RKO (cell line): ENCODE measurements at regions not wholly inside any gene's neighbourhood (a gene's known extent, or its start where the extent isn't known, plus 50 kb on each side); places are given as distances from the start of the nearest gene placed in this dataset.

Source experiments
- DNase-seq: peaks from one replicate; pipeline ENCODE4 v3.0.0-alpha.2; 2016; ENCODE audit warnings: low spot score

DNA sequence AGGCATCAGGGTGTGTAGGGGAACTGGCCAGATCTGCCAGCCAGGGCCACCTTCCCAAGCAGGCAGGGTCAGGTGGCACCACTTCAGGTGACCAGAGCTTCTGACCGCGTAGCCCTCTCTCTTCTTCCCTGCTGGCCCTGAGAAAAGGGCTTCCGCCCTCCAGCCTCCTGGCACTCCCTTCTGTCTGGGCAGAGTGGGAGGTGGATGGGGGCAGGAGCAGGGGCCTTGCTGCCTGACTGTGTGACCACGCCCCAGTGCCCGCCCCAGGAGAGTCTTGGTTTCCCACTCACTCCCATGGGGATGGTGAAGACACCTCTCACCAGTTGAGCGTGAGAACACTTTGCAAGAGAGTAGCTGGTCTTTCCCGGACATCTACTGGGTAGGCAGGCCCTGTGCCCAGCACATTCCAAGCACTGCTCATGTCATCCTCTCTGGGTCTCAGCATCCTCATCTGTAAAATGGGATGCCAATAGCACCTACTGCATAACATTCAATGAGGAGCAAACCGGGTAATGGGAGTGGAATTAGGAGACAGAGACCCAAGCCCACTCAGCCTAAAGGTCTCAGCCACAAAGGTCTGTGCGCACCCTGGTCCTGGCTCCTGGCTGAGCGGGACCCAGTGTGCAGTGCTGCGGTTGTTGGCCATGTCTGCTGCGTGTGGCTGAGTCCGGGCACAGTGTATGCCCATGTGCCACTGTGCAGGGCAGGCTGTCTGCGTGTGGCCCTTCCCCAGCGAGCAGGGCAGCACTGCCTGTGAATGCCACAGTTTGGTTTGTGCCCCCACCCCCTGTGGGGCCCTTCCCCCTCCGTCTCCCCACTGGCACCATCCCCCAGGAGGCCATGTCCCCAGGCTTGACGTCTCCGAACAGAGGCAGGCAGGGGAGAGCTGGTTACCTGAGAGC lies 179.1 kb upstream of the IER5L start:
- DNase-seq, result no peak

GRCh38 chr9:129355631-129356030 lies 177.6 kb upstream of the IER5L start:
- DNase-seq, result peak; percentile 39

GRCh38 chr9:129354498-129354897 lies 176.4 kb upstream of the IER5L start:
- DNase-seq, result no peak

GRCh38 chr9:129353697-129354336 lies 175.8 kb upstream of the IER5L start:
- DNase-seq, result no peak

GRCh38 chr9:129352146-129352865 lies 174.2 kb upstream of the IER5L start:
- no peak for DNase-seq

DNA sequence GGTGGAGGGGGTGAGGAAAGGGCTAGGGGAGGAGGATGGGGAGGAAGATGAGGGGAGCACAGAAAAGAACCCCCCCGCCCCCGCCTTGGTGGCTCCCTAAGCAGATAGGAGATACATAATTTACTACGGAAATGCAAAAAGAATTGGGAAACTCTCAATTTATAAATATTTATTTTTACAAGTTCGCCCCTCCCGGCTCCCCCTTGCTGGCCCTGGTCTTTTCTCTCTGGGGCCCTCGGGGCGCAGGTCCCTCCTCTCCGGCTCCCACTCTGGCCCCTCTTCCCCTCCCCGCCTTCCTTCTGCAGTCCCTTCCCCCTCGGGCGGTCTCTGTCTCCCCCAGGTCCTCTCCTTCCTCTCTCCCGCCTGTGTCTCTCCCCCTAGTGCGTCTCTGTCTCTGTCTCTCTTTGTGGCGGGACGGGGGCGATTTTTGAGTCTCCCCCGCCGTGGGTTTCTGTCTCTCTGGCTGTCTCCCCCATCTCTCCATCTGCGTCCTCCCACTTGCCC lies 173.6 kb upstream of the IER5L start:
- no peak for DNase-seq

- no peak for DNase-seq
Measured at GRCh38 chr9:129351058-129351641, 173.1 kb upstream of the IER5L start.

DNA sequence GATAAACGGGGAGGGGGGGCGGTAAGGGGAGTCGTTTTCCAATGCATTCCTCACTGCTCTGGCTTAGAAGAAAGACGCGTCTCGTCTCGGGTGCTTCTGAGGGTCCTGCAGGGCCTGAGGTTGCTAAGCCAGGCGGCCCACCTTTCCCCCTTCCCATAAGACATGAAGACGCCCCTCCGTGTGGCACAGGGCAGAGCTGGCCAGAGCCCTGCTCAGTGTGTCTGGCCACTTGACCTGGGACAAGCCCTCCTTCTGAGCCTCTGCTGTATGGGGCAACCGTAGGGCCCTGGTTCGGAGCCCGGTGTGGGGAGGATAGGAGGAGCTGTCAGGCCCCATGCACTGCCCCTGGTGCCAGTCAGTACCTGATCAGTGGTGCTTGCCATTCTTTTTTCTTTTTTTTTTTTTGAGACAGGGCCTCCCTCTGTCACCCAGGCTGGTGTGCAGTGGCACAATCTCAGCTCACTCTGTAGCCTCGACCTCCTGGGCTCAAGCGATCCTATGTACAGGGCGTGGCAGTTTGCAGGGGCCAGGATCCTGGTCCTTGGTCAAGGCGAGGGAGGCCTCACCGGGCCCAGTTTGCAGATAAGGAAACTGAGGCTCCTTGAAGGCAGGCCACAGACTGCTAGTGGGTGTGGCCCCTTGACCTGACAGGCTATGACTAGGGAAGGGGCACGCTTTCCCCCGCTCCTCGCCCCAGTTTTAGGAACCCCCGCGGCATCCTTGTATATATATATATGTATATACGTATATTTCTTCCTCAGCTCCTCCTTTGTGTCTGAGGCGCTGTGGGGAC lies 172.3 kb upstream of the IER5L start:
- no peak for DNase-seq

DNA sequence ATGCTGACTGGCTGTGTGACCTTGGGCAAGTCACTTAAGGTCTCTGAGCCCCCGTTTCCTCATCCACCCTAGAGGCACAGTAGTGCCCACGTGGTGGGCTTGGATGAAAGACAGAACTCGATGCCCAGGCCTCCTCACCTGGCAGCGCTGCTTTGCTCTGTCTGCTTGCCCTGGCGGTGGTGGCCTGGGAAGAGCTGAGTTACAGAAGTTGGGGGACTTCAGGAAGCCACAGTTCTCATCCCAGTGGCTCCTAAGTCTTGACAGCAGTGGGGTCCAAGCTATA lies 171.5 kb upstream of the IER5L start:
- no peak for DNase-seq

DNA sequence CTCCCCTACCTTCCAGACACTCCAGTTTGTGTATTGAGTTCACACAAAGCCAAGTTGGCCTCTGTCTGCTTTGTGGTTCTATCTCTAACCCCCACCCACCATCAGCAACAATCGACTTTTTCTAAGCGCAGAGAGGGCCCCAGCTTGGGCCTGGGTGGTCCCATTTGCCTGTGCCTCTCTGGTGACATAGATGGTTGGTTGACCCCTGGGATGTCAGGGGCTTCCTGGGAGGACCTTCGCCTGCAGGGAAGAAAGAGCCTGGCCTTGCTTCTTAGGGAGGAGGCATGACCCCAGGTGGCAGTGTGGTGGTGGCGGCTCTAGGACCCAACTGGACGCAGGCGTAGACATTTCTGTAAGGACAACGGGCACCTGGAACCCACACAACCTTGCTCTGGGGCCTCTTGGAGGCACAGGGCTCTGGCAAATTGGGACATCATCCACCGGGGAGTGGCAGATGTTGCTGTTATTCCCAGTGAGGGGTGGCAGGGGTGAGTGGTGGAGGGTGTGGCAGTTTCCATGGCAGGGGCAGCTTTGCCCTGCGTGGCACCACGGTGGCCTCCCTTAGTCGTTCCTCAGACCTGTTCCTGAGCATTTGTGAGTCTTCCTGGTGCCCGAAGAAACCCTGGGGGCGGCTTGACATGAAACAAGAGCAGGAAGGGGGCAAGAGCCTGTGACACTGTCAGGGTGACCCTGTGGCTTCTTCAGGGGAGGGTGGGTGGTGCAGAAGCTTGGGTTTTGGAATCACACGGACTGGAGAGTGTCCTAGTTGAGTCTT lies 171.0 kb upstream of the IER5L start:
- DNase-seq, result no peak

DNA sequence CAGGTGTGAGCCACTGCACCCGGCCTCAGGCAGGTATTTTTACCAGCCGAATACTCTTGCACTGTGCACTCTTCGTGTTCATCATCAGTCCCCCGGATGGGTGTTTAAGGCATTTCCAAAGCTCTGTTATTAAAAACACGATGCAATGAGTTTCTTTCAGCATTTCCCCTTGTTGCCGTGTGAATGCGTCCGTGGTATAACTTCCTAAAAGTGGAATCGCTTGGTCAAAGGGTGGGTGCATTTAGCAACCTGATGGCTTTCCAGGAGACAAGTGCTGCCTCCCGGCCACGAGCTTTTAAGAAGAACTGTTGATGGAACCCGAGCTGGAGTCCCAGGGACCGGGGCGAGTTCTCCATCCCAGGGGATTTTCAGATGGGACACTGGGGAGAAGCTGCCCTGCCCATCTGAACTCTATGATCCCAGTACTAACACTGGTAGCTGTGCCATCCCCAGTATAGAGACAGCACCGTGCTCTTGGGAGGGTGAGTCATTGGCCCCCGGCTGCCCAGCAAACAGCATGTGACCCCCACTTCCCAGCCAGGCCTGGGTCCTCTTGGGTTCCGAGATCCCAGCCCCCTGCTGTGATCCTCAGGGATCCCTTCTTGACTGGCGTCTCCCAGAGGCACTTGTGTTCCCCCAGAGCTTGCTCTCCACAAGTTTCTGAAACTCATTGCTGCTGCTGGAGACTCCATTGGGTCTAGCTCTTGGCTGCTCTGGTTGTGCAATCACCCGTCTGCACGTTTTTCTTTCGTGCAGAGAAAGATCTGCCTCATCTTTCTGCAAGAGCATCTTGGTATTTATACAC lies 169.5 kb upstream of the IER5L start:
- DNase-seq, result no peak

DNA sequence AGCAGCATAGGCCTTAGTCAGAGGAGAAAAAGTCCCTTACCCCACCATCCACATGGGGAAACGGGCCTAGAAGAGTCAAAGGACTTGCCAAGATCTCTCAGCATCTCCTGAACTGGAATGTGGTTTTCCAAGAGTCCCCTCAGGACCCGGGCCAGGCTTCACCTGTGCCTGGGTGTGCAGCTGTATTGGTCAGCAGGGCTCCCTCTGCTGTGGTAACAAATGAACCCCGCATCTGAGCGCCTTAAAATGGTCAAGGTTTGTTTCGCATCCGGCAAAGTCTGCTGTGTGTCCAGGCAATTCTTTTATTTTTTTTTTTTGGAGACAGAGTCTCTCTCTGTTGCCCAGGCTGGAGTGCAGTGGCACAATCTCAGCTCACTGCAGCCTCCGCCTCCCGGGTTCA lies 168.0 kb upstream of the IER5L start:
- no peak for DNase-seq

GRCh38 chr9:129344641-129345495 lies 166.8 kb upstream of the IER5L start:
- DNase-seq, result no peak

- DNase-seq, result no peak
Measured at GRCh38 chr9:129343424-129344375, 165.6 kb upstream of the IER5L start.

- DNase-seq, result no peak
Measured at GRCh38 chr9:129342591-129343423, 164.7 kb upstream of the IER5L start.

GRCh38 chr9:129341987-129342348 lies 163.9 kb upstream of the IER5L start:
- DNase-seq, result no peak
